Esophagus mucosa (tissue), 1 donor: ENCODE measurements at regions not wholly inside any gene's neighbourhood (a gene's known extent, or its start where the extent isn't known, plus 50 kb on each side); places are given as distances from the start of the nearest gene placed in this dataset.

Source experiments
- ATAC-seq: fragments of 200-7000 bp; cut with Tn5 transposase; one replicate; pipeline ENCODE4 v1.9.1; 2020
- donor health status: DM: yes; HTN: yes; CAD: no.

DNA sequence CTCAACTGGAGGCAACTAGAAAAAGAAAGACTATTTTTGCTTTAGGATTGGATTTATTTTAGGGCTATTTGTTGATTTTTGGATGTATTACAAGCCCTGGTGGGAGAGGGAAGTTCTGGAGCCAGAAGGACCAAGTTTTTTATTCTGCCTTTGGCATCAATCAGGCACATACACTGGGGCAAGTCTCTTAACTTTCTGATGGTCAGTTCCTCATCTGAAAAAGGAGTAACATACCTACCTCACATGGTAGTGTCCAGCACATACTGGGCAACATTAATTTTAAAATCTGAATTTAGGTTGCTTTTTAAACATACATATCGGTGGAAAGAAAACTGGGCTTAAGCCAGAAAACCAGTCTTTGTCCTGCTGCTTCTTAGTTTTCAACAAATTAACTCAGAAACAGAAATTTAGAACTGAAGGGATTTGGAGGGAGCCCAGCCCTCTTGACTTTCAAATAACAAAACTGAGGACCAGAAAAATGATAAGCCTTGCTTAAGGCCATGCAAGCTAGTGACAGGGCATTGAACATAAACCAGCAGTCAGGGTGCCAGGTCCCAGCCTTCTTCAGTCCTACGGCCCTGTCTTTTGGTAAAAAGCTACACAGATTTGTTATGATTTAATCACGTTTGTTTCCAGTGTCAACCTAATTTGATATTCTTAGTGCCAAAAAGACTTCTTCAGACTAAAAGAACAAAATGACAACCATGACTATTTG, 90.2 kb upstream of the SLC38A2 start:
- no peak for ATAC-seq

DNA sequence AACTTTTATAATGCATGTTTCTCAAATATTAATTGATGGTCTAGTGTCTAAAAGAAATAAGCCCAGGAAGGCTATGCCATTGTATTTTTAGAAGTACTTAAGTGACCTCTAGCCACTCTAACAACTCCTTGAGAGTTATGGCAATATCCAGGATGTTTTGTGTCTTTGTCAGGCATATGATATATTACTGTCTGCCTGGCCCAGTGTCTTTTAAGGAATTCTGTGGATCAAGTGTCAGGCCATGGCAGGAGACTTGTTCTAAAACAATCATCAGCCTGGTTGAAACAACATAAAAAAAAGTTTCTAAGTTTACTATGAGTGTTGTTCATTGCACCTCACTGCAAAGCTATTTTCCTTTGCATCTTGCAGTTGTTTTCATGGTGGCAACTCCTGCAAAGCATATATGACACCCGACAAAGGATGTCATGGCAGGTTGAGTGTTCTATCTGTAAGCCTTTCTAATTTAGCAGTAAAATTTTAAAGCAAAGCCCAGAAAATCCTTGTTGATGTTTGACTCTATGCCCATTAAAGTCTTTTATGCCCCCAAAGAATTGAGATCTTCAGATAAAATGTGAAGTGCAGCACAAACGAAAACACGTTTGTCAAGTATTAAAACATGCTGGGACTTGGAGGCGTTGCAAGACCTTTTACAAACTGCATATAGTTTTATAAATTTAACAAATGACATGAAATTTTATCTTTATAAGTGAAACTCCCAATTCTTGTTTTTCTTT, 89.5 kb upstream of the SLC38A2 start:
- ATAC-seq: no peak

GRCh38 chr12:46461459-46461858, 88.9 kb upstream of the SLC38A2 start:
- ATAC-seq: no peak

- ATAC-seq: no peak
Observed at GRCh38 chr12:46460682-46461210, 88.2 kb upstream of the SLC38A2 start.

DNA sequence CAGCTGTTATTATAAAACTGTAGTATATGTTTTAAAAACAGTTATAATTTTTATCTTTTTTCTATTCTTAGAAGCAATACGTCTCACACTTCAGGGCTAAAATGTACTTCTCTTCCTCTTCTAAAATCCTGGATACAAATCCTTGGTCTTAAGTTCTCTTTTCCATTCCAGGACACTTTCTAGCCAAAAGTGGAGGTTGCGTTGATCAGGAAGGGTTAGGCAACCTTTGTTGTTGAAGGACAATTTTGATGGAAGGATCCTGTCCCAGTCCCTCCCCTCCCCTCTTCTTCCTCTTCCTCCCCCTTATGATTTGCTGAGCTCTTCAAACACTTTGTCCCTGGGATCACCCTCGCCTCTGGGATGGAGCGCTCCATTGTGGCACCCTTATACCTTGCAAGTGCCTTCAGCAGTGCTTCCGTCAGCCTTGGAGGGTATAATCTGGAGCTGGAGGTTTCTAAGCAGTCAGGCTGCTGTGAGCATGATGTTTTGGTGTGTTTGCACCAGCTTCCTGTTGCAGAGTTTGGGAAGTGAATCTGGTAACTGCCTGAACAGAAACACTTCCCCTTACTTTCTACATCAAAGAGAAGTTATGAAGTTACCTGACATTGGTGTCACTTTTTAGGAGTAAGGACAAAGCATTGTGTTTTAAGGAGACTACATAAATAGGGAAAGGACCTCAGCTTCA, 87.4 kb upstream of the SLC38A2 start:
- ATAC-seq: no peak

GRCh38 chr12:46459111-46459510, 86.5 kb upstream of the SLC38A2 start:
- ATAC-seq: no peak

DNA sequence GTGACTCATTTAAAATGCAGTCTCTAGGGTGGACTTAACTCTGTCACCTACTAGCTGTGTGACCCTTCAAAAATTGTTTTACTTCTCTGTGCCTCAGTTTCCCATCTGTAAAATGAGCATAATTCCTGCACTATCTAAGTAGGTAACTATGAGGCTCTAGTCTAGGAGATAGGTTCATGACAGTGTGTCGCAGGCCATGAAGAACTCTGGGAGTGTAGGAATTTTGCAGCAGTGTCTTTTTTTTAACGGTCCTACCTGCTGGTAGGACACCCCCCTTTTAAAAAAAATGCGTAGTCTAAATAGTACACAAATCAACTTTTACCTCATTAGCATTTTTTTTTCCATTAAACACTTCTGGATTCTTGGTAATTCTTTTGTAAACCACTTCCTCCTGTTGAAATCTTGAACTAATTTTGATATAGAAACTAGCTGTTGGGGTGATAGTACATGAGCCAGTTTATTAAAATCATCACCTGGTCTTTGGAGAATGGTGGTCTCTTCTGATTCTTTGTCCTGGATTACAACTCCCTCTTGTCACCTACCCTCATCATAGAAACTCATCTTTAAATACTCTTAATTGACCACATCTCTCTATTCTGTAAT, 86.0 kb upstream of the SLC38A2 start:
- ATAC-seq: no peak

DNA sequence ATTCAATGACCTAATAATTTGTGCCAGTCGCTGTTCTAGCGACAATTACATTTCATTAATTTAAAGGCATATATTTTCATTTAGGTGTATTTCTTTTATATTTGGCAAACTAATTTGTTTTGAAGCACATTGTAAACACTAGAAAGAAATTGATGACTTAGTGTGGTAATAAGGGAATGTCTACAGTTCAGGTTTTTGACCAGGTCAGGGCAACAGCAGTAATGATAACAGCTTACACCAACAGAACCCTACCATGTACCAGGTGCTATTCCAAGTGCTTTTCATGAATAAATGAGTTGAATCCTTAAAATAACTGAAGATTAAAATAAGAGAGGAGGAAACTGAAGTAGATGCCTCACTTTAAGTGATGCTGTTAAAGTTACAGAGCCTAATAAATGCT, 85.4 kb upstream of the SLC38A2 start:
- ATAC-seq: no peak

- no peak for ATAC-seq
Observed at GRCh38 chr12:46456356-46457334, 84.1 kb upstream of the SLC38A2 start.

GRCh38 chr12:46455648-46456352, 83.2 kb upstream of the SLC38A2 start:
- ATAC-seq: peak; percentile 93

- ATAC-seq: no peak
Observed at GRCh38 chr12:46454981-46455380, 82.4 kb upstream of the SLC38A2 start.

GRCh38 chr12:46453428-46453827, 80.9 kb upstream of the SLC38A2 start:
- ATAC-seq: peak; percentile 66

- ATAC-seq: no peak
Observed at GRCh38 chr12:46452776-46453175, 80.2 kb upstream of the SLC38A2 start.

DNA sequence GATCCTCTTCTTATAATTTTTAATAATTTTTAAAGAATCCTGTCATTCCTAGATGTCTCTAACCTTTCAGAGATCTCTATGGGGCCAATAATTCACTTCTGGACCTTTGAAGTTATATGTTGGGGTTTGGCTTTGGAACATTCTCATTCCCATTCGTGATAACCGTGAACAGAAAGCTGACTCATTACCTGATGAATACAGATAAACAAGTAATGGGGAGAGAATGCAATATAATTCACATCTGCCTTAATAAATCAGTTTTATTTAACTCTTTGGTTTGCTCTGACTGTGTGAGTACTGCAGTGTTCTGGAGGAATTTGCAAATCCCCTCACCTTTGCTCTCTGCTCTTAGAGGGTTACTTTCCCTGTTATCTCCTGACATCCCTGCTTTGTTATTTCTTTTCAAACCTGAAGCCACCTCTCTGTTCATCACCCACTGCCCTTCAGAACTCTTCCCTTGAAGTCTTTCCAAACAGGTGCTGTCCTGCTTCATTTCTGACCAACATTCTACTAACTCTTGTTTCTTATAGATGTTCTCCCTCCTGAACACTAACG, 79.6 kb upstream of the SLC38A2 start:
- ATAC-seq: no peak

GRCh38 chr12:46451276-46452021, 78.9 kb upstream of the SLC38A2 start:
- peak; percentile 44 for ATAC-seq

DNA sequence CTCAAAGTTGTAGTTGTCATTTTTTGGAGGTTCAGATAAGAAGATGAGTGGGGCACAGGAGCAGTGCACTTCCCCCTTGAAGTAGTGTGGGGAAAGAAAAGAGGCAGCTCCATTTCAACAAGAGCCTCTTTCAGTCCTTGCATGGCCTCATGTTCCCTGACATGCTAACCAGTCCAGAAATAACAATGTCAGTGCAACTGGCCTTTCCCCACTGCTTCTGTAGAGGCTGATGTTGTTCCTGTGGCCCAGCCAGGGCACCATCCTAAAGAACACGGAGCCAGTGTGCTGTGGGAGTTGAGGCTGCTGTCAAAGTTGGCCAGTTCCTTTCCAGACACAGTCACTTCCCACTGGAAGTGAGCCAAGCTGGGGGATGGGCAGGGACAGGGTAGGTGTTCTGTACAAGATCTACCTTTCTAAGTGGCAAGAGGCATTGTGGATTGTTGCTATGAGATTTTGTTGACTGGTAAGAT, 77.7 kb upstream of the SLC38A2 start:
- ATAC-seq: peak; percentile 19

GRCh38 chr12:46449856-46450255, 77.3 kb upstream of the SLC38A2 start:
- ATAC-seq: no peak

DNA sequence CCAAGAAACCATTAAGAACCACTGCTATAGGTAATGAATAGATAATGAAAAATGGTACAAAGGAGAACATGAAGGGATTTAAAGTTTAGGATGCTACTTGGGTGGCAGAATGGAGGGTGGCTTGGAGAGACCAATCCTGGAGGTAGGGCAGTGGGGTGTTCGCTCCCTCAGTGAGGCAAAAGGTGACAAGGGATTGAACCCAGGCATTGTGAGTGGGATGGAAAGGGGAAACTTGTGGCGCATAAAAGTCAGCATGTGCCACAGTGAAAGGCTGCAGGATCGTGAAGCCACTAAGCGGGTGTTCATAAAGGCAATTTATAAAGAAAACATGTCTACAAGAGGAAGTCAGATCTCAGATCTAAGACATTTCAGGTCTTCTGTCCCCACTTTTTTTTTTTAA, 76.7 kb upstream of the SLC38A2 start:
- no peak for ATAC-seq

GRCh38 chr12:46446645-46447044, 74.1 kb upstream of the SLC38A2 start:
- no peak for ATAC-seq
